H1 (cell line): ENCODE measurements at regions not wholly inside any gene's neighbourhood (a gene's known extent, or its start where the extent isn't known, plus 50 kb on each side); places are given as distances from the start of the nearest gene placed in this dataset.

ENCODE experiments used
- CTCF ChIA-PET: fragments of 300-600 bp; sonication (Branson Sonifier 250); formaldehyde crosslinking; loops from one replicate; lab custom pipeline; 2021; ENCODE audit not compliant: partially characterized antibody; lab: Charles Lee
- POLR2A ChIA-PET: fragments of 300-600 bp; sonication (Branson Sonifier 250); formaldehyde crosslinking; loops from one replicate; lab custom pipeline; 2021; ENCODE audit warnings: inconsistent platforms; ENCODE audit not compliant: partially characterized antibody; lab: Charles Lee
- DNase-seq, 2 experiments: peaks; one replicate each; pipeline versions ENCODE4 v3.0.0 to v3.0.0-alpha.2; 2010 to 2022; ENCODE audit warnings: low spot score in 2 of 2, low read depth in 1 of 2, mixed read lengths in 1 of 2
- FAIRE-seq: peaks from 2 replicates; lab custom pipeline; 2011; peaks lifted over from hg19 to GRCh38; lab: Jason Lieb, UNC
- H2AFZ ChIP-seq: 2 replicates; pipeline ENCODE4 v1.8.1; 2012; ENCODE audit warnings: low read length, inconsistent platforms
- H2AK5ac ChIP-seq: 2 replicates; pipeline ENCODE4 v1.6.1; 2013; ENCODE audit warnings: low read depth, low read length
- H2BK120ac ChIP-seq: replicated peaks from 2 replicates; pipeline ENCODE3; 2013; ENCODE audit warnings: low read depth, low read length, inconsistent platforms
- H2BK12ac ChIP-seq: 2 replicates; pipeline ENCODE4 v1.6.1; 2013; ENCODE audit warnings: low read depth, low read length
- H2BK15ac ChIP-seq: 2 replicates; pipeline ENCODE4 v1.6.1; 2013; ENCODE audit warnings: low read length
- H2BK20ac ChIP-seq: 2 replicates; pipeline ENCODE4 v1.6.1; 2013; ENCODE audit warnings: low read length
- H2BK5ac ChIP-seq: 2 replicates; pipeline ENCODE4 v1.6.1; 2013; ENCODE audit warnings: low read depth, low read length
- H3K14ac ChIP-seq: 2 replicates; pipeline ENCODE4 v1.6.1; 2013; ENCODE audit warnings: inconsistent platforms; ENCODE audit not compliant: insufficient read length
- H3K18ac ChIP-seq: 2 replicates; pipeline ENCODE4 v1.6.1; 2013; ENCODE audit warnings: low read length; ENCODE audit errors: extremely low read depth
- H3K23ac ChIP-seq: 2 replicates; pipeline ENCODE4 v1.6.1; 2013; ENCODE audit warnings: inconsistent platforms; ENCODE audit not compliant: insufficient read length
- H3K23me2 ChIP-seq: 2 replicates; pipeline ENCODE4 v1.6.1; 2013; ENCODE audit warnings: low read depth, low read length
- H3K27ac ChIP-seq: 2 replicates; pipeline ENCODE4 v1.6.1; 2011; ENCODE audit warnings: low read depth, low read length, inconsistent platforms
- H3K27me3 ChIP-seq, 4 experiments: replicated peaks in 1 of 4; 1 replicate in 1 of 4; 2 replicates in 3 of 4; pipeline versions ENCODE4 v1.6.1 to v1.8.1; 2011 to 2013; ENCODE audit warnings: low read length in 3 of 4, mild to moderate bottlenecking in 3 of 4, inconsistent platforms in 2 of 4, mixed read lengths in 2 of 4, moderate library complexity in 1 of 4; ENCODE audit not compliant: control insufficient read depth in 3 of 4, insufficient read depth in 3 of 4; ENCODE audit errors: extremely low read depth in 1 of 4
- H3K36me3 ChIP-seq, 4 experiments: 2 replicates each; pipeline versions ENCODE4 v1.6.1 to v1.8.1; 2011 to 2013; ENCODE audit warnings: mild to moderate bottlenecking in 4 of 4, low read length in 3 of 4, moderate library complexity in 2 of 4, control low read depth in 1 of 4, inconsistent platforms in 1 of 4; ENCODE audit not compliant: insufficient read depth in 4 of 4, control insufficient read depth in 2 of 4
- H3K4ac ChIP-seq: replicated peaks from 2 replicates; pipeline ENCODE3; 2013; ENCODE audit warnings: low read length, low read depth, mixed read lengths, inconsistent platforms; ENCODE audit not compliant: insufficient read length
- H3K4me1 ChIP-seq, 4 experiments: replicated peaks in 1 of 4; 1 replicate in 1 of 4; 2 replicates in 3 of 4; pipeline versions ENCODE4 v1.6.1 to v1.8.1; 2011 to 2013; ENCODE audit warnings: low read length in 3 of 4, inconsistent platforms in 2 of 4, mixed read lengths in 1 of 4; ENCODE audit not compliant: insufficient read depth in 4 of 4, control insufficient read depth in 3 of 4
- H3K4me2 ChIP-seq, 2 experiments: 2 replicates each; pipeline versions ENCODE4 v1.6.1 to v1.8.1; 2011 to 2013; ENCODE audit warnings: low read depth in 2 of 2, low read length in 2 of 2, control low read depth in 1 of 2, inconsistent platforms in 1 of 2, mild to moderate bottlenecking in 1 of 2; ENCODE audit not compliant: insufficient read depth in 1 of 2
- H3K4me3 ChIP-seq, 4 experiments: fragments of 200-600, 300-600 bp in 1 of 4; sonication (generic), shearing (Covaris generic), sonication (Bioruptor Twin) in 1 of 4; 2 replicates each; pipeline versions ENCODE4 v1.5.1 to v1.8.1; 2011 to 2016; ENCODE audit warnings: low read length in 4 of 4, low read depth in 3 of 4, control low read depth in 2 of 4, inconsistent platforms in 2 of 4, mild to moderate bottlenecking in 2 of 4, mixed read lengths in 1 of 4, moderate library complexity in 1 of 4; ENCODE audit not compliant: insufficient read depth in 2 of 4; ENCODE audit errors: extremely low read depth in 1 of 4
- H3K56ac ChIP-seq: replicated peaks from 2 replicates; pipeline ENCODE3; 2013; ENCODE audit warnings: low read depth, mild to moderate bottlenecking, mixed read lengths, low read length, inconsistent platforms; ENCODE audit not compliant: insufficient read length
- H3K79me1 ChIP-seq: 2 replicates; pipeline ENCODE4 v1.6.1; 2013; ENCODE audit warnings: low read depth, low read length, control low read depth
- H3K79me2 ChIP-seq, 2 experiments: 2 replicates each; pipeline versions ENCODE4 v1.6.1 to v1.8.1; 2012 to 2013; ENCODE audit warnings: low read length in 2 of 2, mild to moderate bottlenecking in 2 of 2, inconsistent platforms in 1 of 2; ENCODE audit not compliant: insufficient read depth in 2 of 2, control insufficient read depth in 1 of 2
- H3K9ac ChIP-seq, 4 experiments: replicated peaks in 1 of 4; 1 replicate in 1 of 4; 2 replicates in 3 of 4; pipeline versions ENCODE4 v1.6.1 to v1.8.1; 2011 to 2013; ENCODE audit warnings: low read depth in 3 of 4, low read length in 3 of 4, control low read depth in 2 of 4, mild to moderate bottlenecking in 2 of 4, moderate library complexity in 2 of 4, inconsistent platforms in 1 of 4; ENCODE audit errors: extremely low read depth in 1 of 4
- H3K9me3 ChIP-seq, 2 experiments: 2 replicates each; pipeline versions ENCODE4 v1.6.1 to v1.8.1; 2012 to 2013; ENCODE audit warnings: mild to moderate bottlenecking in 2 of 2, moderate library complexity in 2 of 2, control low read depth in 1 of 2, inconsistent platforms in 1 of 2, low read depth in 1 of 2, low read length in 1 of 2, mixed read lengths in 1 of 2; ENCODE audit not compliant: insufficient read depth in 2 of 2
- H4K20me1 ChIP-seq, 2 experiments: replicated peaks in 1 of 2; 2 replicates each; pipeline versions ENCODE3 to v1.8.1; 2011 to 2013; ENCODE audit warnings: inconsistent platforms in 2 of 2, low read length in 2 of 2, mild to moderate bottlenecking in 1 of 2; ENCODE audit not compliant: insufficient read depth in 2 of 2, control insufficient read depth in 1 of 2
- H4K5ac ChIP-seq: 2 replicates; pipeline ENCODE4 v1.6.1; 2013; ENCODE audit warnings: low read length, low read depth, mixed read lengths, inconsistent platforms; ENCODE audit not compliant: insufficient read length
- H4K8ac ChIP-seq: 2 replicates; pipeline ENCODE4 v1.8.0; 2013; ENCODE audit warnings: mild to moderate bottlenecking, moderate library complexity, low read length, inconsistent platforms; ENCODE audit not compliant: insufficient read depth; ENCODE audit errors: extremely low read depth
- H4K91ac ChIP-seq: replicated peaks from 2 replicates; pipeline ENCODE3; 2013; ENCODE audit warnings: low read length, mixed read lengths, inconsistent platforms; ENCODE audit not compliant: insufficient read length
- BRCA1 ChIP-seq: IDR thresholded peaks from 2 replicates; pipeline ENCODE4 v1.6.1; 2012; ENCODE audit warnings: low read depth, low read length, improper control_type of control experiment
- CEBPB ChIP-seq: IDR thresholded peaks from 2 replicates; pipeline ENCODE4 v1.6.1; 2012; ENCODE audit warnings: low read depth, low read length
- EGR1 ChIP-seq: IDR thresholded peaks from 2 replicates; pipeline ENCODE4 v1.6.1; 2011; ENCODE audit warnings: low read depth, low read length, borderline replicate concordance
- GABPA ChIP-seq: IDR thresholded peaks from 2 replicates; pipeline ENCODE4 v1.6.1; 2011; ENCODE audit warnings: mild to moderate bottlenecking, low read length, moderate library complexity, borderline replicate concordance; ENCODE audit not compliant: insufficient read depth
- HDAC6 ChIP-seq: IDR thresholded peaks from one replicate; pipeline ENCODE4 v1.7.1; 2012; ENCODE audit warnings: low read depth, mild to moderate bottlenecking, inconsistent platforms, low read length, moderate library complexity
- KDM5A ChIP-seq: fragments of 200-600 bp; IDR thresholded peaks from 2 replicates; pipeline ENCODE4 v1.7.1; 2012; ENCODE audit warnings: mild to moderate bottlenecking, low read length, inconsistent platforms, mixed read lengths
- NRF1 ChIP-seq: IDR thresholded peaks from 2 replicates; pipeline ENCODE4 v1.6.1; 2011; ENCODE audit warnings: mild to moderate bottlenecking, low read depth, low read length, improper control_type of control experiment
- WGBS, 2 experiments: shearing (Covaris generic) in 1 of 2; methylation state at CpG; one replicate each; pipeline versions ENCODE4 v1.1.6 to v1.1.7; 2013 to 2015; ENCODE audit warnings: low lambda C conversion rate in 2 of 2, mixed read lengths in 2 of 2, inconsistent platforms in 1 of 2, low coverage in 1 of 2, missing lambda C conversion rate in 1 of 2; ENCODE audit not compliant: insufficient replicate concordance in 2 of 2, insufficient coverage in 1 of 2, insufficient read length in 1 of 2; ENCODE audit errors: extremely low coverage in 1 of 2, missing lambda C conversion rate in 1 of 2; 5-methylcytosine and 5-hydroxymethylcytosine counted together

- Histone ChIP-seq H2AK5ac (no peak overlapping the region), H3K27ac (no peak overlapping the region), H3K27me3 (no peaks in the 10 kb centered on the region), H3K56ac (no peak overlapping the region), H3K9ac (no peak overlapping the region), H3K4ac (no peak overlapping the region), H2BK12ac (no peak overlapping the region), H2AFZ (no peak overlapping the region), H2BK15ac (no peak overlapping the region), H4K20me1 (no peaks in the 10 kb centered on the region), H4K91ac (no peak overlapping the region), H3K14ac (no peak overlapping the region), H4K5ac (no peak overlapping the region), H3K23ac (no peak overlapping the region), H2BK20ac (no peak overlapping the region), H3K4me3 (no peak overlapping the region), H2BK120ac (no peak overlapping the region), H2BK5ac (no peak overlapping the region), H3K79me1 (no peaks in the 10 kb centered on the region), H3K9me3 (peaks cover 14 to 17% of the 10 kb centered on the region in 2 experiments), H3K4me2 (no peak overlapping the region), H3K4me1 (no peaks in the 10 kb centered on the region), H3K18ac (no peak overlapping the region), H3K23me2 (no peaks in the 10 kb centered on the region), H3K36me3 (0 out of 8 replicates have a peak, but pooled peaks cover 0 to 4% (median 0%) of the 10 kb centered on the region in 4 experiments), H3K79me2 (no peaks in the 10 kb centered on the region), H4K8ac (no peak overlapping the region)
- DNase-seq (no peak), FAIRE-seq (no peak)
- TF ChIP-seq GABPA (no peak), EGR1 (no peak), HDAC6 (no peak), CEBPB (no peak), BRCA1 (no peak), KDM5A (no peak), NRF1 (no peak)
- 95% methylated on average over 3 of the region's 3 CpGs; no CpG with 5 or more reads in 1 of the 2 experiments for WGBS, 2 experiments
- ChIA-PET POLR2A (no interaction called here), CTCF (interaction anchor here (1.6 kb wide), 1 partner anchor 188 kb away, joined by 3 read pairs; no protein-coding TSS in a partner anchor)
These were observed 91.7 kb upstream of the SPTBN1 start for GRCh38 chr2:54364409-54364808.
